ENCODE measurements at regions not wholly inside any gene's neighbourhood (a gene's known extent, or its start where the extent isn't known, plus 50 kb on each side); places are given as distances from the start of the nearest gene placed in this dataset.

- no peak overlapping the region for H3K4me3 Mint-ChIP-seq
- Histone ChIP-seq H3K27me3 (ENCODE audit: control insufficient read depth in 2 of 2, insufficient read depth in 2 of 2, low read length in 2 of 2) (no peaks in the 10 kb centered on the region), H2AFZ (ENCODE audit: insufficient read depth, low read depth, low read length, poor library complexity, severe bottlenecking) (no peak overlapping the region), H3K27ac (ENCODE audit: low read depth in 1 of 2, low read length in 2 of 2) (no peak overlapping the region), H4K20me1 (ENCODE audit: insufficient read depth, low read length) (no peaks in the 10 kb centered on the region), H3K9ac (ENCODE audit: insufficient read depth, low read length, poor library complexity, severe bottlenecking) (no peak overlapping the region), H3K4me3 (replicated peaks in 1 of 3; ENCODE audit: low read depth in 2 of 3, low read length in 3 of 3) (no peak overlapping the region), H3K4me1 (ENCODE audit: control insufficient read depth in 1 of 2, insufficient read depth in 2 of 2, low read length in 2 of 2) (no peaks in the 10 kb centered on the region), H3K36me3 (replicated peaks in 1 of 2; ENCODE audit: control insufficient read depth in 1 of 2, insufficient read depth in 2 of 2, low read length in 2 of 2) (no peaks in the 10 kb centered on the region), H3K79me2 (ENCODE audit: insufficient read depth, low read length) (no peaks in the 10 kb centered on the region), H3K9me3 (replicated peaks in 1 of 2; ENCODE audit: control insufficient read depth in 1 of 2, insufficient read depth in 1 of 2, low read length in 2 of 2) (no peaks in the 10 kb centered on the region), H3K4me2 (replicated peaks; ENCODE audit: extremely low read depth, low read length, poor library complexity, severe bottlenecking) (no peak overlapping the region)
- no peak for DNase-seq
- no peak for TF ChIP-seq CTCF (IDR thresholded peaks at IDR 0.05)
- H3K4me1 Mint-ChIP-seq: no peaks in the 10 kb centered on the region
- H3K27ac Mint-ChIP-seq: no peak overlapping the region
- no peaks in the 10 kb centered on the region for H3K36me3 Mint-ChIP-seq
- peaks cover 0 to 3% (median 0%) of the 10 kb centered on the region in 7 donors for H3K9me3 Mint-ChIP-seq
- H3K27me3 Mint-ChIP-seq (ENCODE audit: low read depth in 3 of 3): no peaks in the 10 kb centered on the region
- intact Hi-C loops (cut with micrococcal nuclease): no loop called here
Observed at GRCh38 chr3:82261637-82262036, 500.2 kb upstream of the GBE1 start.

- intact Hi-C loops (cut with micrococcal nuclease): no loop called here
- Histone ChIP-seq H3K4me1 (ENCODE audit: control insufficient read depth in 1 of 2, insufficient read depth in 2 of 2, low read length in 2 of 2) (no peaks in the 10 kb centered on the region), H3K9ac (ENCODE audit: insufficient read depth, low read length, poor library complexity, severe bottlenecking) (no peak overlapping the region), H3K4me2 (replicated peaks; ENCODE audit: extremely low read depth, low read length, poor library complexity, severe bottlenecking) (no peak overlapping the region), H2AFZ (ENCODE audit: insufficient read depth, low read depth, low read length, poor library complexity, severe bottlenecking) (no peak overlapping the region), H3K9me3 (replicated peaks in 1 of 2; ENCODE audit: control insufficient read depth in 1 of 2, insufficient read depth in 1 of 2, low read length in 2 of 2) (no peaks in the 10 kb centered on the region), H3K27ac (ENCODE audit: low read depth in 1 of 2, low read length in 2 of 2) (no peak overlapping the region), H3K36me3 (replicated peaks in 1 of 2; ENCODE audit: control insufficient read depth in 1 of 2, insufficient read depth in 2 of 2, low read length in 2 of 2) (no peaks in the 10 kb centered on the region), H4K20me1 (ENCODE audit: insufficient read depth, low read length) (no peaks in the 10 kb centered on the region), H3K4me3 (replicated peaks in 1 of 3; ENCODE audit: low read depth in 2 of 3, low read length in 3 of 3) (no peak overlapping the region), H3K27me3 (ENCODE audit: control insufficient read depth in 2 of 2, insufficient read depth in 2 of 2, low read length in 2 of 2) (no peaks in the 10 kb centered on the region), H3K79me2 (ENCODE audit: insufficient read depth, low read length) (no peaks in the 10 kb centered on the region)
- Mint-ChIP-seq H3K4me1 (no peaks in the 10 kb centered on the region), H3K27ac (no peak overlapping the region), H3K36me3 (no peaks in the 10 kb centered on the region), H3K27me3 (ENCODE audit: low read depth in 3 of 3) (no peaks in the 10 kb centered on the region), H3K4me3 (no peak overlapping the region), H3K9me3 (peaks cover 0 to 3% (median 0%) of the 10 kb centered on the region in 7 donors)
- no CpG with 5 or more reads among the region's 1 CpG for WGBS (ENCODE audit: insufficient coverage)
- DNase-seq: no peak
- TF ChIP-seq CTCF (IDR thresholded peaks at IDR 0.05): no peak
Observed at GRCh38 chr3:82261013-82261412, 499.6 kb upstream of the GBE1 start.

All from CD14-positive monocyte (primary cell).